ENCODE measurements at regions not wholly inside any gene's neighbourhood (a gene's known extent, or its start where the extent isn't known, plus 50 kb on each side); places are given as distances from the start of the nearest gene placed in this dataset.

- no peak for TF ChIP-seq POLR2A (IDR thresholded peaks at IDR 0.05; ENCODE audit: low read length)
- no peak for TF ChIP-seq GATA1 (IDR thresholded peaks at IDR 0.05; ENCODE audit: low read depth, low read length)
Observed at GRCh38 chr14:98598576-98598975, 673.4 kb downstream of the BCL11B start.

All from erythroblast (primary cell).